HepG2 (cell line): ENCODE measurements at regions not wholly inside any gene's neighbourhood (a gene's known extent, or its start where the extent isn't known, plus 50 kb on each side); places are given as distances from the start of the nearest gene placed in this dataset.
"Not testable (repeated sequence)": the region's sequence is repeated elsewhere in the genome, so short reads cannot be mapped to it uniquely, and the experiment has no call there.

Experiments
- ATAC-seq: fragments of 200-7000 bp; cut with Tn5 transposase; 3 replicates; pipeline ENCODE4 v1.9.1; 2020; ENCODE audit warnings: mild to moderate bottlenecking, moderate library complexity
- BruUV-seq: library from RNA; stranded (reverse); fragments of 400-500 nt; replicated peaks from 2 replicates; lab custom pipeline; 2021; lab: Mats Ljungman, UMichigan
- CTCF ChIA-PET: fragments of 300-600 bp; formaldehyde crosslinking; extraction: SDS; loops from one replicate; lab custom pipeline; 2021; ENCODE audit warnings: low total read pairs, inconsistent platforms, low intra/inter-chr PET ratio; lab: Yijun Ruan, JAX
- POLR2A ChIA-PET: fragments of 350-600 bp; sonication (Branson Sonifier 250); formaldehyde crosslinking; loops from one replicate; lab custom pipeline; 2020; ENCODE audit warnings: antibody characterized with exemption, inconsistent platforms; lab: Yijun Ruan, JAX
- DNase-seq: peaks from one replicate; pipeline ENCODE4 v3.0.0-alpha.2; 2015; ENCODE audit warnings: low spot score
- FAIRE-seq: peaks from 3 replicates; lab custom pipeline; 2011; peaks lifted over from hg19 to GRCh38; lab: Jason Lieb, UNC
- H2AFZ ChIP-seq: one replicate; pipeline ENCODE4 v1.6.1; 2011; ENCODE audit warnings: low read length, inconsistent platforms
- H3K27ac ChIP-seq: fragments of 300-600 bp; 3 replicates; pipeline ENCODE4 v1.8.0; 2011; ENCODE audit warnings: mixed run types, mild to moderate bottlenecking, mixed read lengths, low read length, inconsistent platforms; ENCODE audit not compliant: insufficient read depth; ENCODE audit errors: extremely low read length
- H3K27me3 ChIP-seq, 2 experiments: fragments of 200-600 bp in 1 of 2; 2 replicates in 1 of 2; 3 replicates in 1 of 2; pipeline versions ENCODE4 v1.6.0 to v1.8.0; 2011; ENCODE audit warnings: low read length in 2 of 2, mild to moderate bottlenecking in 2 of 2, moderate library complexity in 2 of 2, inconsistent platforms in 1 of 2; ENCODE audit not compliant: insufficient read depth in 2 of 2, control insufficient read depth in 1 of 2
- H3K36me3 ChIP-seq, 2 experiments: fragments of 200-600 bp in 1 of 2; replicated peaks in 1 of 2; 2 replicates in 1 of 2; 3 replicates in 1 of 2; pipeline versions ENCODE4 v1.5.1 to v1.8.0; 2011; ENCODE audit warnings: low read length in 2 of 2, inconsistent platforms in 1 of 2; ENCODE audit not compliant: insufficient read depth in 2 of 2, control insufficient read depth in 1 of 2
- H3K4me1 ChIP-seq: 2 replicates; pipeline ENCODE4 v1.5.1; 2012; ENCODE audit warnings: low read length, inconsistent platforms; ENCODE audit not compliant: insufficient read depth
- H3K4me2 ChIP-seq: 2 replicates; pipeline ENCODE4 v1.6.0; 2011; ENCODE audit warnings: low read depth, low read length, inconsistent platforms
- H3K4me3 ChIP-seq, 3 experiments: fragments of 200-600 bp in 1 of 3; sonication (generic), shearing (Covaris generic) in 1 of 3; replicated peaks in 1 of 3; 2 replicates each; pipeline ENCODE4 v1.5.1; 2011 to 2016; ENCODE audit warnings: low read length in 3 of 3, inconsistent platforms in 2 of 3, low read depth in 2 of 3, mild to moderate bottlenecking in 2 of 3, control low read depth in 1 of 3, mixed read lengths in 1 of 3; ENCODE audit not compliant: insufficient read depth in 1 of 3
- H3K79me2 ChIP-seq: one replicate; pipeline ENCODE4 v1.6.1; 2011; ENCODE audit warnings: low read length, inconsistent platforms; ENCODE audit not compliant: insufficient read depth
- H3K9ac ChIP-seq: 2 replicates; pipeline ENCODE4 v1.6.0; 2011; ENCODE audit warnings: mild to moderate bottlenecking, low read depth, low read length, inconsistent platforms; ENCODE audit not compliant: insufficient read depth
- H3K9me3 ChIP-seq: 2 replicates; pipeline ENCODE4 v1.5.1; 2012; ENCODE audit warnings: mild to moderate bottlenecking, low read length
- H4K20me1 ChIP-seq: 2 replicates; pipeline ENCODE4 v1.6.0; 2011; ENCODE audit warnings: inconsistent platforms, mild to moderate bottlenecking, low read length, moderate library complexity; ENCODE audit not compliant: insufficient read depth
- SMC3 ChIP-seq: IDR thresholded peaks from 2 replicates; pipeline ENCODE4 v1.6.1; 2011; ENCODE audit warnings: low read length, improper control_type of control experiment
- STAG1 ChIP-seq: sonication (generic); formaldehyde crosslinking; IDR thresholded peaks from 2 replicates; pipeline ENCODE4 v1.4.0; 2020; ENCODE audit warnings: missing genetic modification reagents
- WGBS: methylation state at CpG from one replicate; pipeline ENCODE4 v1.1.6; 2017; ENCODE audit warnings: low lambda C conversion rate; 5-methylcytosine and 5-hydroxymethylcytosine counted together
- in situ Hi-C: cut with HindIII; loops from 2 replicates; pipeline ENCODE4 v1.10.0; 2017; ENCODE audit warnings: low pct_unique_long_range_greater_than_20kb; ENCODE audit not compliant: extremely low pct_ligation_motif_present
- intact Hi-C: fragments of 100-400 bp; cut with micrococcal nuclease; formaldehyde crosslinking; loops from one replicate; pipeline ENCODE4 v1.10.0; 2022; ENCODE audit not compliant: unreplicated experiment

GRCh38 chr21:5217933-5218332 is 5303.4 kb upstream of the TPTE start:
- 7% methylated on average over 3 of the region's 4 CpGs for WGBS
- H3K4me1 ChIP-seq, H4K20me1 ChIP-seq, H3K9ac ChIP-seq, H3K36me3 ChIP-seq, H3K27me3 ChIP-seq, H3K27ac ChIP-seq, POLR2A ChIA-PET, H3K79me2 ChIP-seq, in situ Hi-C loops, ATAC-seq, intact Hi-C loops, BruUV-seq, H3K4me3 ChIP-seq, FAIRE-seq, H3K4me2 ChIP-seq, CTCF ChIA-PET, H2AFZ ChIP-seq, DNase-seq: not testable (repeated sequence)
- H3K9me3 ChIP-seq, result peaks cover 61% of the 10 kb centered on the region

GRCh38 chr21:5219988-5220387 is 5301.4 kb upstream of the TPTE start:
- intact Hi-C loops, H3K79me2 ChIP-seq, POLR2A ChIA-PET, BruUV-seq, ATAC-seq, H2AFZ ChIP-seq, H3K4me1 ChIP-seq, H3K36me3 ChIP-seq, FAIRE-seq, H3K9ac ChIP-seq, H3K4me2 ChIP-seq, CTCF ChIA-PET, H3K27ac ChIP-seq, H4K20me1 ChIP-seq, in situ Hi-C loops, H3K4me3 ChIP-seq, DNase-seq, H3K27me3 ChIP-seq: not testable (repeated sequence)
- 8% methylated on average over 5 of the region's 5 CpGs for WGBS
- peaks cover 82% of the 10 kb centered on the region for H3K9me3 ChIP-seq

DNA sequence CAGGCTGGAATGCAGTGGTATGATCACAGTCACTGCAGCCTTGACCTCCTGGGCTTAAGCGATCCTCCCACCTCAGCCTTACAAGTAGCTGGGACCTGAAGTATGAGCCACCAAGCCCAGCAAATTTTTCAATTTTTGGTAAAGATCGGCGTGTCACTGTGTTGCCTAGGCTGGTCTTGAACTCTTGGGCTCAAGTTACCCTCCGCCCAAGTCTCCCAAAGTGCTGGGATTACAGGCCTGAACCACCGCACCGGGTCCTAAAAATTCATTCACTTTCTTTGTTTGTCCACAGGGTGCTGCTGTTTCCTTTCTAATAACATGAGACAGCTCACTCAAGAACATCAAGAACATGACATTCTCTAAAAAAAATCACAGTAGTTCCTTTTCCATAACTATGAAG is 5300.9 kb upstream of the TPTE start:
- CTCF ChIA-PET, BruUV-seq, ATAC-seq, H4K20me1 ChIP-seq, H3K4me2 ChIP-seq, H3K4me3 ChIP-seq, H2AFZ ChIP-seq, DNase-seq, H3K36me3 ChIP-seq, POLR2A ChIA-PET, H3K27me3 ChIP-seq, H3K4me1 ChIP-seq, in situ Hi-C loops, H3K27ac ChIP-seq, FAIRE-seq, H3K79me2 ChIP-seq, H3K9ac ChIP-seq, intact Hi-C loops: not testable (repeated sequence)
- peak; percentile 44; the same call in 1 of the 2 replicates for TF ChIP-seq SMC3
- TF ChIP-seq STAG1 (CRISPR knock-in tag), result peak; percentile 48; the same call in 1 of the 2 replicates
- peaks cover 87% of the 10 kb centered on the region for H3K9me3 ChIP-seq
- WGBS, result 9% methylated on average over 6 of the region's 6 CpGs

DNA sequence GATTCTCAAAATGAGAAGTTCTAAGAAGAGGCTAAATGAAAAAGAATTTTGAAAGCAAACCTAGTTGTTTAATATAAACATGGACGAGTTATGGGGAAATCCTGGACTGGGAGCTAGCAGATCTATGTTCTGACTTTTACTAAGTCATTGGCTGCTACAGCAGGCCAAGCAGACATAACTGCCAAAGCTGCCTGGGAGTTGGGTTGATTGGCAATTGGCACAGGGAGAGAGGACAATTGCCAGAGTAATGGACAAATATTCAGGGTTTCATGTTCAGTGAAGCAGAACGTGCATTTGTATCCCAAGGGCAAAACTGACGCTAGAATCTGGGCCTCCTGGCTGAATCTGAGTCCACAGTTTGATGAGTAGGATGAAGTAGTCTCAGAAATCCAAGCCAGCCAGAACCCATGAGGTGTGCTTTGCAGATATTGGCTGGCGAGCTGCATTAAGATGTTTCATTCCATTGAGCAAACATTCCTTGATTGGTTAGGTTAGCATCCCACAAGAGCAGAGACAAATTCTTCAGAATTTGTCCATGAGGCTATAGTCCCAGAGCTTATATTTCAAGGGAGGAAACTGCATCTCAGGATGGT is 5299.8 kb upstream of the TPTE start:
- H3K79me2 ChIP-seq, DNase-seq, POLR2A ChIA-PET, H3K4me1 ChIP-seq, intact Hi-C loops, FAIRE-seq, H3K4me2 ChIP-seq, H3K27ac ChIP-seq, H4K20me1 ChIP-seq, H2AFZ ChIP-seq, H3K36me3 ChIP-seq, in situ Hi-C loops, H3K4me3 ChIP-seq, H3K27me3 ChIP-seq, BruUV-seq, CTCF ChIA-PET, ATAC-seq, H3K9ac ChIP-seq: not testable (repeated sequence)
- 0% methylated on average over 4 of the region's 4 CpGs for WGBS
- H3K9me3 ChIP-seq, result peaks cover 93% of the 10 kb centered on the region
